Endothelial cell of umbilical vein (primary cell): ENCODE measurements at regions not wholly inside any gene's neighbourhood (a gene's known extent, or its start where the extent isn't known, plus 50 kb on each side); places are given as distances from the start of the nearest gene placed in this dataset.
A peak's percentile ranks its signal among the peaks of the same experiment; 100 is the strongest.

ENCODE experiments used
- BruUV-seq: library from RNA; stranded (reverse); fragments of 400-500 nt; replicated peaks from 2 replicates; lab custom pipeline; 2021; lab: Mats Ljungman, UMichigan
- CTCF ChIA-PET: fragments of 300-600, 350-600 bp; sonication (Branson Sonifier 250); formaldehyde crosslinking; loops from one replicate; lab custom pipeline; 2021; ENCODE audit warnings: antibody characterized with exemption, inconsistent platforms; lab: Charles Lee
- POLR2A ChIA-PET: fragments of 300-600, 350-600 bp; sonication (Branson Sonifier 250); formaldehyde crosslinking; loops from one replicate; lab custom pipeline; 2021; ENCODE audit warnings: antibody characterized with exemption, inconsistent platforms; lab: Charles Lee
- DNase-seq: peaks from one replicate; pipeline ENCODE4 v3.0.0-alpha.2; 2011; ENCODE audit warnings: low read depth, low spot score
- FAIRE-seq: peaks from 2 replicates; lab custom pipeline; 2011; peaks lifted over from hg19 to GRCh38; lab: Jason Lieb, UNC
- H2AFZ ChIP-seq: 2 replicates; pipeline ENCODE4 v1.6.0; 2012; ENCODE audit warnings: low read depth, low read length, control low read depth, inconsistent platforms
- H3K27ac ChIP-seq: 2 replicates; pipeline ENCODE4 v1.5.1; 2011; ENCODE audit warnings: low read depth, mild to moderate bottlenecking, control low read depth, low read length, moderate library complexity; ENCODE audit not compliant: insufficient read depth
- H3K27me3 ChIP-seq, 2 experiments: 2 replicates each; pipeline versions ENCODE4 v1.6.0 to v1.6.1; 2011; ENCODE audit warnings: low read length in 2 of 2, mixed read lengths in 1 of 2; ENCODE audit not compliant: control insufficient read depth in 2 of 2, insufficient read depth in 2 of 2
- H3K36me3 ChIP-seq, 2 experiments: 2 replicates in 1 of 2; 3 replicates in 1 of 2; pipeline ENCODE4 v1.5.1; 2011; ENCODE audit warnings: low read length in 2 of 2, mild to moderate bottlenecking in 1 of 2, moderate library complexity in 1 of 2; ENCODE audit not compliant: control insufficient read depth in 2 of 2, insufficient read depth in 2 of 2; ENCODE audit errors: extremely low read depth in 1 of 2
- H3K4me1 ChIP-seq: 3 replicates; pipeline ENCODE4 v1.5.1; 2011; ENCODE audit warnings: mild to moderate bottlenecking, low read length; ENCODE audit not compliant: control insufficient read depth, insufficient read depth; ENCODE audit errors: extremely low read depth
- H3K4me2 ChIP-seq: 2 replicates; pipeline ENCODE4 v1.6.1; 2011; ENCODE audit warnings: low read length, control low read depth, mixed read lengths; ENCODE audit not compliant: insufficient read depth
- H3K4me3 ChIP-seq, 3 experiments: fragments of 200-600 bp in 1 of 3; sonication (generic), shearing (Covaris generic) in 1 of 3; replicated peaks in 1 of 3; 2 replicates each; pipeline ENCODE4 v1.5.1; 2011 to 2016; ENCODE audit warnings: control low read depth in 3 of 3, low read length in 3 of 3, mild to moderate bottlenecking in 2 of 3, inconsistent platforms in 1 of 3, low read depth in 1 of 3, moderate library complexity in 1 of 3; ENCODE audit not compliant: insufficient read depth in 1 of 3
- H3K79me2 ChIP-seq: 2 replicates; pipeline ENCODE4 v1.6.0; 2012; ENCODE audit warnings: low read length, inconsistent platforms; ENCODE audit not compliant: control insufficient read depth, insufficient read depth
- H3K9ac ChIP-seq: replicated peaks from 2 replicates; pipeline ENCODE3; 2011; ENCODE audit warnings: low read length, control low read depth; ENCODE audit not compliant: insufficient read depth; ENCODE audit errors: extremely low read depth
- H3K9me1 ChIP-seq: replicated peaks from 3 replicates; pipeline ENCODE4 v1.6.0; 2011; ENCODE audit warnings: mild to moderate bottlenecking, low read length; ENCODE audit not compliant: control insufficient read depth, insufficient read depth; ENCODE audit errors: extremely low read depth
- H3K9me3 ChIP-seq: replicated peaks from 2 replicates; pipeline ENCODE4 v1.5.1; 2012; ENCODE audit warnings: low read length, inconsistent platforms; ENCODE audit not compliant: control insufficient read depth, insufficient read depth
- H4K20me1 ChIP-seq: replicated peaks from 2 replicates; pipeline ENCODE3; 2011; ENCODE audit warnings: mild to moderate bottlenecking, low read length; ENCODE audit not compliant: control insufficient read depth, insufficient read depth; ENCODE audit errors: extremely low read depth
- EZH2 ChIP-seq: IDR thresholded peaks from 2 replicates; pipeline ENCODE4 v1.6.1; 2012; ENCODE audit warnings: borderline replicate concordance, low read depth, mild to moderate bottlenecking, moderate library complexity, low read length, inconsistent platforms; ENCODE audit not compliant: severe bottlenecking
- FOS ChIP-seq: IDR thresholded peaks from 2 replicates; pipeline ENCODE4 v1.6.1; 2011; ENCODE audit warnings: mild to moderate bottlenecking, low read length, moderate library complexity, borderline replicate concordance; ENCODE audit not compliant: insufficient read depth
- GATA2 ChIP-seq: IDR thresholded peaks from 2 replicates; pipeline ENCODE4 v1.7.0; 2011; ENCODE audit warnings: low read depth, mild to moderate bottlenecking, moderate library complexity, mixed read lengths, low read length; ENCODE audit not compliant: insufficient read length, insufficient read depth
- JUN ChIP-seq: IDR thresholded peaks from 2 replicates; pipeline ENCODE4 v1.6.1; 2011; ENCODE audit warnings: borderline replicate concordance, low read depth; ENCODE audit not compliant: insufficient read length, insufficient read depth
- MYC ChIP-seq: IDR thresholded peaks from one replicate; pipeline ENCODE4 v1.6.1; 2011; ENCODE audit warnings: mild to moderate bottlenecking, low read depth, low read length
- POLR2A ChIP-seq: IDR thresholded peaks from 2 replicates; pipeline ENCODE4 v1.6.1; 2012; ENCODE audit warnings: low read depth, mild to moderate bottlenecking, control low read depth, low read length
- POLR2AphosphoS5 ChIP-seq: IDR thresholded peaks from 2 replicates; pipeline ENCODE4 v1.6.1; 2012; ENCODE audit warnings: low read depth, mild to moderate bottlenecking, control low read depth, low read length, moderate library complexity; ENCODE audit not compliant: insufficient read depth
- dilution Hi-C: fragments of 300-500 bp; cut with MboI; formaldehyde crosslinking; loops from one replicate; pipeline ENCODE4 v1.15.0; 2019; ENCODE audit warnings: low sequenced_read_pairs; ENCODE audit not compliant: extremely low pct_ligation_motif_present
- intact Hi-C: fragments of 100-400 bp; cut with micrococcal nuclease; formaldehyde crosslinking; loops from one replicate; pipeline ENCODE4 v1.10.0; 2022
- TF ChIP-seq, protein P1 (sequence below): IDR thresholded peaks from 2 replicates; pipeline ENCODE4 v1.6.1; 2011; ENCODE audit not compliant: insufficient read depth, insufficient read length
- TF ChIP-seq, protein P2 (sequence below), 2 donors: IDR thresholded peaks; 1 replicate in 1 of 2; 2 replicates in 1 of 2; pipeline ENCODE4 v1.5.1; 2011; ENCODE audit warnings: low read length in 2 of 2, mild to moderate bottlenecking in 2 of 2, moderate library complexity in 2 of 2, control low read depth in 1 of 2, inconsistent platforms in 1 of 2, low read depth in 1 of 2; ENCODE audit not compliant: insufficient read depth in 1 of 2; ENCODE audit errors: extremely low read depth in 1 of 2

DNA sequence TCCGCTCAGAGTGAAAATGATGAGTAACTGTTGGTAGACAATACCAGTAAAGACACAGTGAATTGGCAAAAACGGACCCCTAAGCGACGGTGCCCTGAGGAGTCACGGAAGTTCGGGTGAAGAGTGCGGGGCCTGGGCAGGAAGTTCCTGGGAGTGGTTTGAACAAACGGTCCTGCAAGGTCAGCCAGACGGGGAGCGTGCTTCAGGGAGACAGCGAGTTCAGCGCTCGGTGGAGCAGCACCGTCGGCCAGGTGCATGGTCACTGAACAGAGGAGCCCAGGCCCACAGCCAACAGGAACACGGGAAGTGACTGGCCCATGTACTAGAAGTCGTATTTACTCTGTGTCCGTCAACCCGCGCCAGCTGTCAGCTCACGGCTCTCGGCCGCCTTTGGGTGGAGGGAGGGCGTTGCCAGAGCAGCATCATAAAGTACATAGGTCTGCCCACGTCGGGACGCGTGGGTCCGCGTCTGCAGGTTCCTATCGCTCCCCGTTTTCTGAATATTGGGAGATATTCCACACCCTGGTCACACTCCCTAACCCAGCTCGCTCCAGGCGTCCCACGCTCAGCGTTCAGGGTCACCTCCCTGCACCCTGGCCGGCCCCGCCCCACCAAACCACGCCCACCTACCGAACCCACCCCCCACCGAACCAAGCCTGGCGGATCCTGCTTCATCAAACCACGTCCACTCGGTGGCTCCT is 75.6 kb upstream of the UXS1 start:
- POLR2A ChIA-PET, result no interaction called here
- dilution Hi-C loops, result no loop called here
- H3K79me2 ChIP-seq, result no peaks in the 10 kb centered on the region
- no peaks in the 10 kb centered on the region for H3K9me3 ChIP-seq
- H3K4me2 ChIP-seq, result no peak overlapping the region
- DNase-seq (no peak), FAIRE-seq (no peak)
- BruUV-seq, result no TSS peak
- CTCF ChIA-PET, result no interaction called here
- no peaks in the 10 kb centered on the region for H3K36me3 ChIP-seq
- TF ChIP-seq POLR2AphosphoS5 (no peak), MYC (no peak), EZH2 (no peak), POLR2A (no peak), GATA2 (no peak), JUN (no peak), FOS (no peak)
- TF ChIP-seq, protein P1, sequence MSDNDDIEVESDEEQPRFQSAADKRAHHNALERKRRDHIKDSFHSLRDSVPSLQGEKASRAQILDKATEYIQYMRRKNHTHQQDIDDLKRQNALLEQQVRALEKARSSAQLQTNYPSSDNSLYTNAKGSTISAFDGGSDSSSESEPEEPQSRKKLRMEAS, result no peak
- TF ChIP-seq, protein P2, sequence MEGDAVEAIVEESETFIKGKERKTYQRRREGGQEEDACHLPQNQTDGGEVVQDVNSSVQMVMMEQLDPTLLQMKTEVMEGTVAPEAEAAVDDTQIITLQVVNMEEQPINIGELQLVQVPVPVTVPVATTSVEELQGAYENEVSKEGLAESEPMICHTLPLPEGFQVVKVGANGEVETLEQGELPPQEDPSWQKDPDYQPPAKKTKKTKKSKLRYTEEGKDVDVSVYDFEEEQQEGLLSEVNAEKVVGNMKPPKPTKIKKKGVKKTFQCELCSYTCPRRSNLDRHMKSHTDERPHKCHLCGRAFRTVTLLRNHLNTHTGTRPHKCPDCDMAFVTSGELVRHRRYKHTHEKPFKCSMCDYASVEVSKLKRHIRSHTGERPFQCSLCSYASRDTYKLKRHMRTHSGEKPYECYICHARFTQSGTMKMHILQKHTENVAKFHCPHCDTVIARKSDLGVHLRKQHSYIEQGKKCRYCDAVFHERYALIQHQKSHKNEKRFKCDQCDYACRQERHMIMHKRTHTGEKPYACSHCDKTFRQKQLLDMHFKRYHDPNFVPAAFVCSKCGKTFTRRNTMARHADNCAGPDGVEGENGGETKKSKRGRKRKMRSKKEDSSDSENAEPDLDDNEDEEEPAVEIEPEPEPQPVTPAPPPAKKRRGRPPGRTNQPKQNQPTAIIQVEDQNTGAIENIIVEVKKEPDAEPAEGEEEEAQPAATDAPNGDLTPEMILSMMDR (IDR thresholded peaks at IDR 0.05; ENCODE audit: extremely low read depth in 1 of 2, insufficient read depth in 1 of 2, low read depth in 1 of 2, low read length in 2 of 2), result no peak
- H3K9me1 ChIP-seq, result no peaks in the 10 kb centered on the region
- H2AFZ ChIP-seq, result peak overlapping the region; percentile 7
- H3K4me3 ChIP-seq, result no peak overlapping the region
- intact Hi-C loops, result loop anchor here (1.0 kb wide), 1 partner anchor 8 kb away; no protein-coding TSS in a partner anchor
- H4K20me1 ChIP-seq, result no peaks in the 10 kb centered on the region
- H3K4me1 ChIP-seq, result no peaks in the 10 kb centered on the region
- no peak overlapping the region for H3K9ac ChIP-seq
- H3K27me3 ChIP-seq, result no peaks in the 10 kb centered on the region
- H3K27ac ChIP-seq, result no peak overlapping the region
